ENCODE measurements at regions not wholly inside any gene's neighbourhood (a gene's known extent, or its start where the extent isn't known, plus 50 kb on each side); places are given as distances from the start of the nearest gene placed in this dataset.
A peak's percentile ranks its signal among the peaks of the same experiment; 100 is the strongest.

DNA sequence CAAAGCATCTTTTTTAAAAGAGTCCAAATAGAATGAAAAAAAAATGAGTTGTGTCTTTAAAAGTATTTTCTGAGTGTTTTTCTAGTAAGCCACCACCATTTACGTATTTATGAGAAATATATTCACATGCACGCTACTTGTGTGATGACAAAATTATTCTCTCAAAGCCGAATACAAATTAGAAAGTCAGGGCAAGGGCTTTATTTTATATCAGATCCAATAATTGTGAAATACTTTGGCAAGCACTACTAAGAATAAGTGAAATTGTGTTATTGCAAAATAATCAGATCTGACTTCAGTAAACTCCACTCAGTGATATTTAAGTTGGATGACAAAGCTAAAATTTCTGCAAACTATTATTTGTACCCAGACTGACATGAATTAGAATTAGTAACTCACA lies 589.3 kb upstream of the KCNMB2 start:
- H3K36me3 Mint-ChIP-seq (ENCODE audit: low read depth): no peaks in the 10 kb centered on the region
- no peak overlapping the region for H3K4me3 Mint-ChIP-seq

DNA sequence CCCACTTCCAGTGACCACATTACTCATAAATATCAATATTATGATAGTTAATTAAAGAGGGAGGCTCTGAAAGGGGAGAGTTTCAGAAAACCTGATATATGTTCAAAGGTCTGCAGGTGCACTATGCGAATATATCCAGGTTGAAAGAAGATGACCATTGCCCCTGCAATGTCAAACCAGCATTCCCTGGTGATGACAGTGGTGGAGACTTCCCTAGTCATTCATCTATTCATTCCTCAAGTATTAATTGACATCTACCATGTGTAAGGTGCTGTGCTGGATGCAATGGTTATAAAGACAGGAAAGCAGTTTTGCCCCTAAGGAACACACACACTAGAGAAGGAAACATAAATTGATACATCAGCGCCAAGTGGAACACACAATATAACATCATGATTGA lies 588.3 kb upstream of the KCNMB2 start:
- TF ChIP-seq CTCF (IDR thresholded peaks at IDR 0.05; ENCODE audit: unreplicated experiment in 3 of 3): no peak
- H3K36me3 Mint-ChIP-seq (ENCODE audit: low read depth): no peaks in the 10 kb centered on the region
- no peak overlapping the region for H3K4me3 Mint-ChIP-seq
- no peaks in the 10 kb centered on the region for H3K9me3 Mint-ChIP-seq
- H3K27ac Mint-ChIP-seq: no peak overlapping the region
- no peaks in the 10 kb centered on the region for H3K27me3 Mint-ChIP-seq (ENCODE audit: low read depth)
- peaks cover 14% of the 10 kb centered on the region for H3K4me1 Mint-ChIP-seq

More for the DNA sequence above, 589.3 kb upstream of the KCNMB2 start:
- H3K4me1 Mint-ChIP-seq: peaks cover 14% of the 10 kb centered on the region
- H3K27me3 Mint-ChIP-seq (ENCODE audit: low read depth): no peaks in the 10 kb centered on the region
- no peaks in the 10 kb centered on the region for H3K9me3 Mint-ChIP-seq
- no peak overlapping the region for H3K27ac Mint-ChIP-seq
- no peak for TF ChIP-seq CTCF (IDR thresholded peaks at IDR 0.05; ENCODE audit: unreplicated experiment in 3 of 3)

DNA sequence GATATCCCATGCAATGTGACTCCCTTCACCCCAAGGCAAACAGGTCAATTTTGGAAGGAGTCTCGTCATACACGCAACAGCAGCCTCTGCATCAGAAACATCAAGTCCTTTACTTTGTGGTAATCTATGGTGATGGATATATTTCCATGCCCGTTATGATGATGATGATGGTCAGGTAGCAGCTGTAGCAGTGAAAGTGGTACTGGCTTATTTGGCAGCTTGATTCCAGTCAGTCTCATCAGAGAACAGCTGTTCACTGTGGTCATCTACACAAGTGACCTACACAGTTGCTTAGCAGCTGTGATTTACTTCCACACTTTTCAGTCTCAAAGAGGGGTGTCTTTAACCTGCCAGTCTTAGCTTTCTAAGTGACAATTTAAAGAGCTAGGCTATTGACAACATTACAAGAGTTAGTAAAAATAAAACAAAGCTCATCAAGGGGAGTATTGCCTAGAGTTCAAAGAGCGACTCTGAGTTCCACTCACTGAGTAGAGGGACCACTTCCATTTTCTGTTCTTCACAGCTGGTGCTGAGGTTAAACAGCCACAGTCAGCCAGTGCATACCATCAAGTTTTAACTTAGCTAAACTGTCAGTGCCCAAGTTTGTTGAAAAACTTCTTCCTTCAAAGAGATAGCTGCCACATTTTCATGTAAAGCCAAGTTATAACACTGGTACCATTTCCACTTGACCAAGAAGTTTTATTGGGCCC lies 587.4 kb upstream of the KCNMB2 start:
- no peak for TF ChIP-seq CTCF (IDR thresholded peaks at IDR 0.05; ENCODE audit: unreplicated experiment in 3 of 3)
- Mint-ChIP-seq H3K27me3 (ENCODE audit: low read depth) (no peaks in the 10 kb centered on the region), H3K36me3 (ENCODE audit: low read depth) (no peaks in the 10 kb centered on the region), H3K9me3 (no peaks in the 10 kb centered on the region), H3K4me3 (no peak overlapping the region), H3K4me1 (peaks cover 14% of the 10 kb centered on the region), H3K27ac (peak overlapping the region in 2 of 3 experiments; percentile 23 to 53)

- TF ChIP-seq CTCF (IDR thresholded peaks at IDR 0.05; ENCODE audit: unreplicated experiment in 3 of 3): no peak
- Mint-ChIP-seq H3K9me3 (no peaks in the 10 kb centered on the region), H3K27ac (no peak overlapping the region), H3K36me3 (ENCODE audit: low read depth) (no peaks in the 10 kb centered on the region), H3K4me1 (peaks cover 6% of the 10 kb centered on the region), H3K4me3 (no peak overlapping the region), H3K27me3 (ENCODE audit: low read depth) (no peaks in the 10 kb centered on the region)
Measured at GRCh38 chr3:177959188-177959587, 577.0 kb upstream of the KCNMB2 start.

- Mint-ChIP-seq H3K27ac (no peak overlapping the region), H3K4me1 (peaks cover 6% of the 10 kb centered on the region), H3K36me3 (ENCODE audit: low read depth) (no peaks in the 10 kb centered on the region), H3K27me3 (ENCODE audit: low read depth) (no peaks in the 10 kb centered on the region), H3K9me3 (no peaks in the 10 kb centered on the region), H3K4me3 (no peak overlapping the region)
- no peak for TF ChIP-seq CTCF (IDR thresholded peaks at IDR 0.05; ENCODE audit: unreplicated experiment in 3 of 3)
Measured at GRCh38 chr3:177960014-177960413, 576.2 kb upstream of the KCNMB2 start.

GRCh38 chr3:177960722-177961121 lies 575.5 kb upstream of the KCNMB2 start:
- Mint-ChIP-seq H3K36me3 (ENCODE audit: low read depth) (no peaks in the 10 kb centered on the region), H3K27ac (no peak overlapping the region)
- TF ChIP-seq CTCF (IDR thresholded peaks at IDR 0.05; ENCODE audit: unreplicated experiment in 3 of 3): no peak

More at GRCh38 chr3:177960722-177961121, 575.5 kb upstream of the KCNMB2 start:
- Mint-ChIP-seq H3K4me3 (no peak overlapping the region), H3K27me3 (ENCODE audit: low read depth) (no peaks in the 10 kb centered on the region), H3K9me3 (no peaks in the 10 kb centered on the region), H3K4me1 (peaks cover 6% of the 10 kb centered on the region)

All from nephron (organoid).